ENCODE measurements at regions not wholly inside any gene's neighbourhood (a gene's known extent, or its start where the extent isn't known, plus 50 kb on each side); places are given as distances from the start of the nearest gene placed in this dataset.

GRCh38 chr17:77436058-77436442 lies 295.3 kb downstream of the SEC14L1 start:
- DNase-seq (ENCODE audit: extremely low spot score) = no peak
- Histone ChIP-seq H3K27ac (ENCODE audit: low read depth) (no peak overlapping the region), H3K36me3 (ENCODE audit: insufficient read depth) (no peaks in the 10 kb centered on the region), H3K4me3 (ENCODE audit: low read depth, low read length) (no peak overlapping the region), H3K4me1 (ENCODE audit: insufficient read depth) (no peaks in the 10 kb centered on the region)
- WGBS = 15% methylated on average over 11 of the region's 11 CpGs

DNA sequence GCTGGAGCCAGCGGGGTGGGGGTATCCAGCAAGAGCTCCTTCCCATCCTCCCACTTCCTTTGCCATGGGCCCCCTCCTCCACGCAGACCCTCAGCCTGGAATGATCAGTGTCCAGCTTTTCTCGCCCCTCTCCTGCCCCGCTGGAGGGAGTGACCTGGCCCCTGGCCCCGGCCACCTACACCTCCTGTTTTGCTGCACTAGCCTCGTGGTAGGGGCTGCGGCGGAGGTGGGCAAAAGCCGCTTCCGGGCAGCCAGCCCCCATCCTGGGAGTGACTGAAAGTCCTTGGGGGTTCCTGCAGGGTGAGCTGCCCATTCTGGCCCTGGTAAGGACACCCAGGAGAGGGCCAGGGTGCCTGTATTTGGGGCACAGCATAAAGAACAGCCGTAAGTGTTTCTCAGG lies 295.7 kb downstream of the SEC14L1 start:
- Histone ChIP-seq H3K27ac (ENCODE audit: low read depth) (no peak overlapping the region), H3K4me1 (ENCODE audit: insufficient read depth) (no peaks in the 10 kb centered on the region), H3K36me3 (ENCODE audit: insufficient read depth) (no peaks in the 10 kb centered on the region), H3K4me3 (ENCODE audit: low read depth, low read length) (no peak overlapping the region)
- 27% methylated on average over 11 of the region's 11 CpGs for whole genome bisulfite sequencing
- DNase-seq (ENCODE audit: extremely low spot score) = no peak

- Histone ChIP-seq H3K4me1 (ENCODE audit: insufficient read depth) (no peaks in the 10 kb centered on the region), H3K36me3 (ENCODE audit: insufficient read depth) (no peaks in the 10 kb centered on the region), H3K27ac (ENCODE audit: low read depth) (no peak overlapping the region), H3K4me3 (ENCODE audit: low read depth, low read length) (no peak overlapping the region)
- peak; percentile 77 for DNase-seq (ENCODE audit: extremely low spot score)
- 15% methylated on average over 10 of the region's 10 CpGs for WGBS
These were observed 296.2 kb downstream of the SEC14L1 start for GRCh38 chr17:77437017-77437416.

GRCh38 chr17:77437747-77438146 lies 297.0 kb downstream of the SEC14L1 start:
- no peaks in the 10 kb centered on the region for H3K36me3 ChIP-seq (ENCODE audit: insufficient read depth)
- DNase-seq (ENCODE audit: extremely low spot score) = no peak
- no peak overlapping the region for H3K27ac ChIP-seq (ENCODE audit: low read depth)
- WGBS = 74% methylated on average over 12 of the region's 12 CpGs
- no peak overlapping the region for H3K4me3 ChIP-seq (ENCODE audit: low read depth, low read length)
- H3K4me1 ChIP-seq (ENCODE audit: insufficient read depth) = no peaks in the 10 kb centered on the region

GRCh38 chr17:77438241-77439188 lies 297.7 kb downstream of the SEC14L1 start:
- Histone ChIP-seq H3K36me3 (ENCODE audit: insufficient read depth) (no peaks in the 10 kb centered on the region), H3K4me3 (ENCODE audit: low read depth, low read length) (no peak overlapping the region), H3K4me1 (ENCODE audit: insufficient read depth) (no peaks in the 10 kb centered on the region), H3K27ac (ENCODE audit: low read depth) (no peak overlapping the region)
- DNase-seq (ENCODE audit: extremely low spot score) = no peak
- 67% methylated on average over 14 of the region's 14 CpGs for WGBS

GRCh38 chr17:77439189-77440018 lies 298.6 kb downstream of the SEC14L1 start:
- 50% methylated on average over 15 of the region's 15 CpGs for WGBS

GRCh38 chr17:77440560-77440981 lies 299.8 kb downstream of the SEC14L1 start:
- peak overlapping the region; percentile 60 for H3K27ac ChIP-seq (ENCODE audit: low read depth)
- WGBS = 61% methylated on average over 12 of the region's 12 CpGs

More at GRCh38 chr17:77439189-77440018, 298.6 kb downstream of the SEC14L1 start:
- Histone ChIP-seq H3K27ac (ENCODE audit: low read depth) (no peak overlapping the region), H3K4me1 (ENCODE audit: insufficient read depth) (no peaks in the 10 kb centered on the region), H3K36me3 (ENCODE audit: insufficient read depth) (no peaks in the 10 kb centered on the region), H3K4me3 (ENCODE audit: low read depth, low read length) (no peak overlapping the region)
- no peak for DNase-seq (ENCODE audit: extremely low spot score)

DNA sequence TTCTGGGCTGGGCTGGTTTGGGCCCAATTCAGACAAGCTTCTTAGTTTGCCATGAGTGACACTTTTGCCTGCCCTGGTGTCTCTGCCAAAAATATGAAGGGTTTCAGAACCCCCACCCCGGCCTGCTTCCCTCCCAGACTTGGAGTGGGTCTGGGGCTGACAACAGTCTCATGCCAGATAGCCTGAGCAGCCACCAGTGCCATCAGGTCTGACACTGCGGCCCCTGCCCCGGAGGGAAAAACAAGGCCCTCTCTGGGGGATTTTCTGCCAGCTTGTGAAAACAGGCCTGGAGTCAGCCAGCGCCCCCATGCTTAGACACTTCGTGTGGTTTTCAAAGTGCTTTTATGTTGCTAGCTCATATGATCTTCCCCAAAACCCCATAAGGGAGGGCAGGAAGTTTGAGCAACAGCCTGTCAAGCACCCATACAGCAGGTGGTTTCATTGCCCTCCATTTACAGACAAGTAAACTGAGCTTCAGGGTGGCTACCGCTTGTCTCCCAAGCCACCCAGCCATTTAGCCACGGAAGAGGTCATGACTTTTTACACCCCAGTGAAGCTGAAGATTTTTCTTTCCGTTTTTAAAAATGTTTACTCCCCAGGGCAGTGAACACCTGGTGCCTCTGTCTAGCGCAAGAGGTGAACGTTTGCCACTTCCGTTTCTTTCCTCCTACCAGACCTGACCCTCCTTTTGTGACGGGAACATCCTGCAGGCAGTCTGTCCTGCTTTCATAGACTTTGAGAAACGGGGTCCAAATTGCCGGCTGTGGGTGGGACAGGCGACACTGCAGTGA lies 300.6 kb downstream of the SEC14L1 start:
- no peak overlapping the region for H3K4me3 ChIP-seq (ENCODE audit: low read depth, low read length)

More at GRCh38 chr17:77440560-77440981, 299.8 kb downstream of the SEC14L1 start:
- no peaks in the 10 kb centered on the region for H3K4me1 ChIP-seq (ENCODE audit: insufficient read depth)
- H3K4me3 ChIP-seq (ENCODE audit: low read depth, low read length) = no peak overlapping the region
- no peaks in the 10 kb centered on the region for H3K36me3 ChIP-seq (ENCODE audit: insufficient read depth)
- DNase-seq (ENCODE audit: extremely low spot score) = no peak

DNA sequence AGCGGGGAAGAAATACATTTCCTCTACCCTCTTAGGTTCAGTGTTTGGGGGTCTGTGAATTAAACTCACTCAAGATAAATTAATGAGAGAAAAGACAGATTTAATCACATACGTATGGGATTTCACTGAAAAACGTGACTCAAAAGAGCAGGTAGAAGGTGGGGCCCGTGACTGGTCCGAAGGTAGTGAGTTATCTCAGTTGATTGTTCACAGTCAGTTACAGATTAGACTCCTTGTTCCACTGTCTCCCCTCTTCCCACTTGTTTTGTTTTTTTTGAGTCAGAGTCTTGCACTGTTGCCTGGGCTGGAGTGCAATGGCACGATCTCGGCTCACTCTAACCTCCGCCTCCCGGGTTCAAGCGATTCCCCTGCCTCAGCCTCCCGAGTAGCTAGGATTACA lies 301.2 kb downstream of the SEC14L1 start:
- H3K4me1 ChIP-seq (ENCODE audit: insufficient read depth) = peaks cover 2% of the 10 kb centered on the region
- no peaks in the 10 kb centered on the region for H3K36me3 ChIP-seq (ENCODE audit: insufficient read depth)
- no peak overlapping the region for H3K4me3 ChIP-seq (ENCODE audit: low read depth, low read length)
- WGBS = 93% methylated on average over 11 of the region's 11 CpGs
- no peak overlapping the region for H3K27ac ChIP-seq (ENCODE audit: low read depth)
- no peak for DNase-seq (ENCODE audit: extremely low spot score)

More for the DNA sequence above, 300.6 kb downstream of the SEC14L1 start:
- Histone ChIP-seq H3K27ac (ENCODE audit: low read depth) (peak overlapping the region; percentile 35), H3K4me1 (ENCODE audit: insufficient read depth) (peaks cover 2% of the 10 kb centered on the region), H3K36me3 (ENCODE audit: insufficient read depth) (no peaks in the 10 kb centered on the region)
- WGBS = 66% methylated on average over 15 of the region's 15 CpGs
- DNase-seq (ENCODE audit: extremely low spot score) = no peak

DNA sequence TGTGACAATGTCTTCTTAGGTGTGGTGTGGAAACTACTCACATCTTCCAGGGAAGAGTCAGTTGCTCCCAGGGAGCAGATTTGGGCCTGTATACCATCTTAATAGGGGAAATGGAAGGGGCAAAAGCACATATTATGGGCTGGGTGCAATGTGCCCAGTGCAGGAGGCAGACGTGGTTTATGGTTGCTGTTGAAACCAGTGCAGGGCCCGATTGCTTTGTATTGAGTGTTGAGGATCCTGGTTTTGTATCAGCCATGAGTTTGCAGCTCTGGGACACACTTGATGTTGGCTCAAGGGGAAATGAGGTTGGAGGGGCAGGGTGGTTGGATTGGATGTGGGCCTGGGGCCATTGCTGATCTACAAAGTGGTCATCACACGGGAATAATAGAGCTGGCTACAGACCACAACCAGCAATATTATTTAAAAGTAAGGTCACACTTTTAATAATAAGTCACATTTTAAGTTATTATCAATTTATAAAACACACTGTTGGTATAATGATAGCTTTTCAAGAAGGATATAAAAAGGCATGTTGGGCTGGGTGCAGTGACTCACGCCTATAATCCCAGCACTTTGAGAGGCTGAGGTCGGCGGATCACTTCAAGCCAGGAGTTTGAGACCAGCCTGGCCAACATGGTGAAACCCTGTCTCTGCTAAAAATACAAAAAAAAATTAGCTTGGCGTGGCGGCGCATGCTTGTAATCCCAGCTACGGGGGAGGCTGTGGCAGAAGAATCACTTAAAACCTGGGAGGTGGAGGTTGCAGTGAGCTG lies 302.4 kb downstream of the SEC14L1 start:
- DNase-seq (ENCODE audit: extremely low spot score) = no peak
- H3K4me1 ChIP-seq (ENCODE audit: insufficient read depth) = peaks cover 2% of the 10 kb centered on the region
- 52% methylated on average over 10 of the region's 10 CpGs for WGBS
- H3K27ac ChIP-seq (ENCODE audit: low read depth) = no peak overlapping the region
- no peak overlapping the region for H3K4me3 ChIP-seq (ENCODE audit: low read depth, low read length)
- H3K36me3 ChIP-seq (ENCODE audit: insufficient read depth) = no peaks in the 10 kb centered on the region

- DNase-seq (ENCODE audit: extremely low spot score) = no peak
- no peaks in the 10 kb centered on the region for H3K36me3 ChIP-seq (ENCODE audit: insufficient read depth)
- H3K4me1 ChIP-seq (ENCODE audit: insufficient read depth) = peaks cover 2% of the 10 kb centered on the region
- H3K27ac ChIP-seq (ENCODE audit: low read depth) = peak overlapping the region; percentile 49
- WGBS = 76% methylated on average over 8 of the region's 8 CpGs
- H3K4me3 ChIP-seq (ENCODE audit: low read depth, low read length) = no peak overlapping the region
These were observed 303.0 kb downstream of the SEC14L1 start for GRCh38 chr17:77443748-77444260.

DNA sequence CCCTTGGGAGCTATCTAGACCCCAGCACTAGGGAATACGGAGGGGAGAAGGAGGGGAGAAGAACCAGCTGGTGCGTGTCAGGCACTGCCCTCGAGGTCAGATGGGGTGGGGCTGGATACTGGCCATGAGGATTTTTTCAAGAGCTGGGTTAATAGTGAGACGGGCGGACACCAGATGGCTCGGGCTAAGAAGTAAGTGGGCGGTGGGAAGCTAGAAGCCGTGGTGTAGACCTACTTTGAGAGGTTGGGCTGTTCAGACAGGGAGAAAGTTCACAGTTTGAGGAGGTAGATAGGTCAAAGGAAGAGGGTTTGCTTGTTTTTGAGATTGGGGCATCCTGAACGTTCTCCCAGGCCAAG lies 303.8 kb downstream of the SEC14L1 start:
- DNase-seq (ENCODE audit: extremely low spot score) = no peak
- Histone ChIP-seq H3K27ac (ENCODE audit: low read depth) (peak overlapping the region; percentile 49), H3K36me3 (ENCODE audit: insufficient read depth) (no peaks in the 10 kb centered on the region), H3K4me1 (ENCODE audit: insufficient read depth) (peaks cover 2% of the 10 kb centered on the region), H3K4me3 (ENCODE audit: low read depth, low read length) (no peak overlapping the region)
- 14% methylated on average over 9 of the region's 9 CpGs for WGBS
